GM18909 (cell line): ENCODE measurements at regions not wholly inside any gene's neighbourhood (a gene's known extent, or its start where the extent isn't known, plus 50 kb on each side); places are given as distances from the start of the nearest gene placed in this dataset.
A peak's percentile ranks its signal among the peaks of the same experiment; 100 is the strongest.

ENCODE experiments used
- ATAC-seq: cut with Tn5 transposase; IDR thresholded peaks from one replicate; pipeline ENCODE4 v1.9.1; 2021; ENCODE audit warnings: mild to moderate bottlenecking; ENCODE audit not compliant: unreplicated experiment, poor library complexity

DNA sequence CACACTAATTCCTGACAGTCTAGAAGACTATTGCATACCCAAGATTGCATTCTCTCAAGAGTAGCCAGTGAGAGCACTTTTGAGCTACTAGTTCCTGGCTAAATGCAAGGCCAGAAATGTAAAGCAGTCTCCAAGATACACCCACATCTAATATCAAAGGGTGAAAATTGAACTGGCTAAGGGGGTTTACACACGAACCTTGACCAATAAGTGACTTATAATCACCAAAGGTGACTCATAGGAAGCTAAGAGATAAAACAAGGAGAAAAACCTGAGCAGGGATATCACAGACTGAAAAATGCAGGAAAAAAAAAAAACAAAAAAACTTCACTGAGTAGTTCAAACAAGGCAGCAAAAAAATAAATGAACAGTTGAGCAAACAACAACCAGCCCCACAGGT, 172.2 kb upstream of the RRP15 start:
- no peak for ATAC-seq

DNA sequence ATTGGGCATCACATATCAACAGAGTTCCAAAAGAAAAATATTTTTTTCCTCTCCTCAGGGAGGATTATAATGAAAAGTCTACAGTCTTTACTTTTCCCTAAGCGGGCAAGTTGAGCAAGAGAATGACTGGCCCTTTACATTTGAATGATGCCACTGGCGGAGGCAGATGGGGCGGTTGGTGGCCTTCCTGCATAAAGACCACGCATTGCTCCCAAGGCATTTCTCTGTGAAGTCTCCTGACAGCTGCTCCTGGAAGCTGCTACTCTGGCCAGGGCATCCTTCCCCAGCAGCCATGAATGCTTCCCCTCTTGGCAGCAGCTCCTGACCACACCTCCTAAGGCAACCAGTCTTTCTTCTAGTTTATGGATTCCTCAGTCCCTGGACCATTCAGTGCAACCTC, 161.1 kb upstream of the RRP15 start:
- no peak for ATAC-seq

DNA sequence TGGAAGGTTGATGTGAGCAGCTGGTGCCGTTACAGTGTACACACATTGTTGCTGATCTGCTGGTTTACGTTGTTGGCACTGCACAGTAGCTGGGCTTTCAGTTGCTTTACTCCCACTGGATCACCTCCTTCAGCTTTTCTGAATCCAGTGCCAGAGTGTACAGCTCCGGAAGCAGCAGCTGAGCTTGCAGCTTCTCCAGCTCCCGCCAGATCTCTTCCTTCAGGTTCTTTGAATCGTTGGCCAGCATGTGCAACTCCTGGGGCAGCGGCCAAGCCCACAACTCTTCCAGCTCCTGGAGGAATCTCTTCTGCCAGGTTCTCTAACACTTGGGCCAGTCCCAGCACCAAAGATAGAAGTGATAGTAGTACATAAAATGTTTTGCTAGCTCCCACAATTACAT, 149.7 kb upstream of the RRP15 start:
- ATAC-seq: no peak

DNA sequence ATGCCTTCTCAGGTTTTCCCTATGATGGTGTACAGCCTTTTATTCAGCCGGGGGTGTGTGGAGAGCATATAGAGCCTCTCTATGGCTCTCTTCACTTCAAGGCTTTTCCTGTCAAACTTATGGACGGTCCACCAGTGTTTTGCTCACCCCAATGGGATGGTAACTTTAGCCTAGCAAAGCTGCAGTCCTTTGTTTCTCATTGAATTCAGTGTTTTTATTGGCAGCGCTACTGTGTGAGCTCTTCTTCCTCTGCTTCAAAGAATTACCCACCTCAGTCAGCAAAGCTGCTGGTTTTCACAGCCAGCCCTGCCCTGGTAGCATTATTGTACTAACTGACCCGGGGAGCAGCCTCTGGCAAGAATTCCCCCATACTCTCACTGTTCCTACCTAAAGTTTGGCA, 145.3 kb upstream of the RRP15 start:
- ATAC-seq: no peak

DNA sequence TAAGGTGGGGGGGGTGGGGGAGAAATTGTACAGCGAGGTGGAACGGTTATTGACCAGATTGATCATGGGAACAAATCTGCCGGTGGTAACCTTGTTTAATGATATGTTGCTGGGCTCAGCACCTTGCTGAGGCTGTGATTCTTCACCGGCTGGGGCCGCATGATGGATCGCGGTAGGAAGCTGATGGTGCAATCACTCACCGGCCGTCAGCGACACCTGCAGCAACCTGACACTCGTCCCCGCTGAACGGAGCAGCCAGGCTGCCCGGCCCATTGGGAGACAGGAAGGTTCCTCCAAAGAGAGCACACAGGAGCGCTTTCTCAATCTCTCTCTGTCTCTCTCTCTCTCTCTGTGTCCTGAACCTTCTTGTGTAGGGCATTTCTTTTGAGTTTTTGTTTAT, 128.5 kb upstream of the RRP15 start:
- no peak for ATAC-seq

DNA sequence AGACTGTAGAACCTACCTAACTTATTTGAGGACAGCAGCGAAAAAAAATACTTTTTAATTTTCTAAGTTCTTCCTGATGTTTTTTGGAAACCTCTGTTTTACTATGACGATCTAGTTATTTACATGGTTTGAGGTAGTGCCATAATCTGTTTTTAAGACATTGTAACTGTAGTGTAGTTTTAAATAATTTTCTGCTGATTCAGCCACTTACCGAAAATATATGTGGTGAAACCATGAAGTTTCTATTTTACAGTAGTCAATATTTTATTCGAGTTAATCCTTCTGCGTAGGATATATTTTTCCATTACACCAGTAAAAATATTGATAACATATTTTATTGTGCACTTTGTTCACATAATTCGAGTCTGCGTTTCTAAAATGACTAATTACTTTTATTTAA, 121.7 kb upstream of the RRP15 start:
- no peak for ATAC-seq

DNA sequence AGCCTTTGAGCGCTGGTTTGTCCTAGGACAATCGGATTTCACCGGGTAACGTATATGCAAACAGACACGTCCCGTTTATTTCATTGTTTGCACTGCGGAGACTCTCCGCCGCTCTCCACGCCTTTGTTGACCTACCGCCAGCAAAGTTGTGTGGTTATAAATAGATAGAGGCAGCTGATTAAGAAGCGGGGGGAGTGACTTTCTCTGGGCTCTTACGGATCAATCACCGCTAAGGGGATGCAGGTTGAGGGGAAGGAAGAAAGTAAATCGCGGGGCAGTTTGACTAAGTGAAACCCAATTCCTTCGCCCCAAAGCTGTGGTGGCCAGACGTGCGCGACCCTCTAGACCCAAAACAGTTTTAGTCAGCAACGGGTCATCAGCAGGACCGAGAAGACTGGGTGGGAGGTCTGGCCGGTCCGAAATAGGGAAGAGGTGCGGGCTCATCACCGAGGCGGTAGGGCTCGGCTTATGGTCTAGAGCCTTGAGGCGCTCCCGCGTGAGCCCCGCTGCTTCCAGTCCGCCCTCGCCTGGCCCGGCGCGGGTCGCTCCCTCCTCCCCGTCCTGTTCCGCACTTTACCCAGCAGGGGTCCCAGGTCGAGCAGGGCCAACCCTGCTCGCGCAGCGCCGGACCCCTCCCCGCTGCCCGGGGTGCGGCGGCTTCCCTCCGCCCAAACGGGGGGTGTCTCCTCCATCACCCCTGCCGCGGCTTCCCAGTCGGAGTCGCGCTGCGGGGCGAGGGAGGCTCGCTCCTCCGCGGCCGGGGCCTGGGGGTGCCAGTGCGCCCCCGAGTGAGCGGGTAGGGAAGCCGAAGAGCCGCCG, 120.8 kb upstream of the RRP15 start:
- peak; percentile 56 for ATAC-seq

DNA sequence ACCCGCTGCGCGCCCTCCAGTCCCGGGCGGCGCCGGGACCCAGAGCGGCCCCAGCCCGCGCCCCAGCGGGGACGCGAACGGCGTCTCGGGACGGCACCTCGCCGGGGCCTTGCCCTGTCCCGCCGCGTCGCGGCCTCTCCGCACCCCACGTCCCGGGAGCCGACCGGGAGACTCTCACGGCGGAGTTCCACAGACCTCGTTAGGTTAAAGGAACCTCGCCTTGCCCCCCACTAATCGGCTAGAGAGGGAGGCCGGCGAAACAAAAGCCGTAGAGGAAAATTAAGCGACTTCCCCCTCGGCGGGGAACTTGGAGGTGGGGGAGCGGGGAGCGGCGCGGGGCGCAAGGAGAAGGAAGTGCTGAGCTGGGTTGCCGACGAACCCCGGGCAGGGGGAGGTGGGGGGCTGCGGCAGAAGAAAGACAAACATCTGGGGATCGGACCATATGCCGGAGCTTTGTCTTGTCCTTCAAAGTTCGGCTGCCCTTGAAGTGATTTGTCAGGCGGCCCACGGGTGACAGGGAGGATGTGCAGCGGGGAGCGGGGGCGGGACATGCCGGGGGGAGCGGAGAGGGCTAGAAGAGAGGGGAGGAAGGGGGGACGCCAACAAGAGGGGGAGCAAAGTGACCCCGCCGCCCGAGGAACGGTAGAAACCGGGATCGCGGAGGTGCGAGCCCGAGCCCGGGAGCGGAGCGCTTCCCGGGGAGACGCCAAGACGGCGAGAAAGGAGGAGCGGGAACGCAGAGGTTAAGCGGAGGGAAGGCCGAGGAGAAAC, 120.0 kb upstream of the RRP15 start:
- peak; percentile 54 for ATAC-seq

DNA sequence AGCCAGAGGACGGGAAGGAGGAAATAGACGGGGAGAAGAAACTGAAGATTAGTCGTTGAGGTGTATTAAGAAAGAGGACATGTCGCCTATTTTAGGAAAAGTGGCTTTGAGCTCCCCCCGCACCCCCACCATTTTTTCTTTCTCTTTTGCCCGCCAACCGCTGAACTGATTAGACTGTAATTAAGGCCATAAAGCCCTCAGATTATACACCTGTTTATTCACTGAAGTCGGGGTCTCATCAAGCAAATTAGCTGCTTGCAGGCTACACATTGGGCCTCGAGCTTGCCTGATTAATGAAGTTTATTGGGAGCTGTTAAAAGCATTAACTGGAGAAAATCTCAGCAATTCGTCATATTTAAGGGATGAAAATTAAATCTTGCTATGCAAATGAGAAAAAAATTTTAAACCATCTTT, 119.4 kb upstream of the RRP15 start:
- ATAC-seq: no peak

DNA sequence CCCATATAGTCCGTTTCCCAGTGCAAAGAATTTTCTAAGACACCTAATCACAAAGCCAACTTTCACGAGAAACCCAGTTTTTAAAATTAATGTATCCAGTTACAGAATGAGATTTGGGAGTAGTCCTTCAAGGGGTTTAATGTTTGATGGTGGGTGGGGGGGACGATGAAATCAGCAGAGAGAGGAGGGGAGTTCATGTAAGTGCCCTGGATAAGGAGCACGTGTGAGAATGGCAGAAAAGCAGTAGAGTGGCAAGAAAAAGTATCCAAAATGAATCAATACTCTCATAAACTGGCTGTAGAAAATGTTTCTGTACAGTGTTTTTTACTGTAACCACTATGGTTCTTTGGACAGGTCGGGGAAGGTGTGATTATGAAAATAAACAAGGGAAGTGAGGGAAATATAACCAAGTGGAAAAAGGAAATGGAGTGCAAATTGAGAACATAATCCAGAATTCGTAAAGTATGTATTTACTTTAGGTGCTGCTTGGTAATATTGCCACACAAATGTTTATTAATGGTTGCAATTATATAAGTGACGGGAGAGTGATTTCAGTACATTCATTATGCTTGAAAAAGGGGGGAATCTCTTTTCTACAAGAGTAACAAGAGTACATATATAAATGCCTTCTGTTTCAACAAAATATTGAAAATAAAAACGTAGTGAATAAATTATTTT, 118.7 kb upstream of the RRP15 start:
- no peak for ATAC-seq

DNA sequence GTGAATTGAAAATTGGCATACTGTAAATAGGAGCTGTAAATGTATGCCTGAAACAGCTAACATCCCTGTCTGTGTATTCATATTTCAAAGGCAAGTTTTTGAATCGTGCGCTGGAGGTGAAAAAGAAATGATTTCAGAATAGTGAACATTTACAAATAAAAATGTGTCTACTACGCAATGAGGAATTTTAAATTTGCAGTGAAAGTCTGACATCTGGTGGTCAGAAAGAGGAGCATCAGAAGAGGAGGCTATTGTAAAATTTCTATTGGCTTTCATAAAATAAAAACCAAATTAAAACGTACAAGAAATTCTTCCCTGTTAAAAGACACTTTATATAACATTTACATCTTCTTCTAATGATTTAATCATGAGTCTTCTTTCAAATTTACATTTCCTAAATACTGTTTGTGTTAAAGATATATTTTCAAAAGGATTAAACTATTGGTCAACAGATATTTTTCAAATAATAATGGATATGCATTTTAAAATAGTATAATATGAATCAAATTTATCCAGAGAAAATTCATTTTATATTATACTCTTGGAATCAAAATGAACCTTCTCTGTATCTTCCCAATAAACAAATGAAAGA, 113.7 kb upstream of the RRP15 start:
- peak; percentile 52 for ATAC-seq

DNA sequence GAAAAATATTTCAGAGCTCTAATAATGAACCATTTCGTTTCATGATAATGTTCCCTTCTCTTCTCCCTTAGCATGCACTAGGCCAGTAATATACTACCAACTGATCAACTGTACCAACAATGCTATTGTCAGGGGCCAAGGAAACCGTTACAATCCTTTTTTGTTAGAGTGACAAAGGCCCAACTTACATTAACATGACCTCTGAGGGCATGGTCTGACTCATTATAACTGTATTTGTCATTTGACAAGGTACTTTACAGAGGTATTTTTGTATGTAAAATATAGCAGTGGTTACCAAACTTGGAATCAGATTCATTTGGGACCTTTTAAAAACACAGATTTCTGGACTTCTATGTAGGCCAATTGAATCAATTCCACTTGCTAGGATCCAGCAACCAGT, 102.6 kb upstream of the RRP15 start:
- ATAC-seq: no peak

DNA sequence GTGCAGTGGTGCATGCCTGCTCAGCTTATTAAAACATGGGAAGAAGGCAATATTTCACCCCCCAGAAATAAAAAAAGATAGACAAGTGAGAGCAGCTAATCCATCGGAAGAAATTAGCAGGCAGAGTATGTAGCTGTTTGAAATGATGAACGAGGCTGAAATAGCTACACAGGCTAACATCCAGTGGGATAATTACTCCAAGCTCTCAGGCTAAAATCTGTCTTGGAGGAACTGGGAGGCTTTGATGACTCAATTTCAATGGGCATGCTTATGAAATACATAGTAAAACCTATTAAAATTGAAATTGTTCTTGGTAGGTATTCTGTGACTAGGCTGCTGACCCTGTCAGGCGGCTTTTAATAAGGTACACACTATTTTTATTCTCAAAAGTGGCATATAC, 84.1 kb upstream of the RRP15 start:
- ATAC-seq: no peak

DNA sequence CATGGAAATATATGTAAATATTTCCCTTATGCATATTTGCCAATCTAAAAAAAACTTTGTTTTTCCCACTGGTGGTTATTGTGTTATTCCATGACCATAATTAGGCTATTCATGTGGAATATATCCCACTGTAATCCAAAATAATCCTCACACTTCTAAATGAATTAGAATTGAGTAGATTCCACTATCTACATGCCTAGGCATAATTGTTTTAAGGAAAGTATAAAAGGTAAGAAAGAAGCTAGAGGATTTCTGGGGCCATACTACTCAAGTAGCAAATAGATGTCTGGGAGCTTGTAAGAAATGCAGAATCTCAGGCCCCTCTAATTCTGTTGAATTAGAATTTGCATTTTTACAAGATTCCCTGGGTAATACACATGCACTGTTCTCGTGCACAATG, 83.5 kb upstream of the RRP15 start:
- no peak for ATAC-seq

DNA sequence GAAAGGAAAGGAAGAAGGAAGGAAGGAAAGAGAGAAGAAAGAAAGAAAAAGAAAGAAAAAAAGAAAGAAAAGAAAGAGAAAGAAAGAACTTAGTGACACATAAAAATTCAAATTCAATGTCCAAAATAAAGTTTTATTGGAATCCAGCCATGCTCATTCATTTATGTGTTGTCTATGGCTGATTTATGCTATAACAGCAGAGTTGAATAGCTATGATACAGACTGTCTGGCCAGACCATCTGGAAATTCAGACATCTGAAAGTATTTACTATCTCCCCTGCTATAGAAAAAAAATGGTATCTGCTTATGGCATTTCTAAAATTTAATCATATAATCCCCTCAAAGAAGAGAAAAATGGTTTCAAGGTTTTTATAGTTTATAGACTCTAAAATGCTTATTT, 79.4 kb upstream of the RRP15 start:
- no peak for ATAC-seq

DNA sequence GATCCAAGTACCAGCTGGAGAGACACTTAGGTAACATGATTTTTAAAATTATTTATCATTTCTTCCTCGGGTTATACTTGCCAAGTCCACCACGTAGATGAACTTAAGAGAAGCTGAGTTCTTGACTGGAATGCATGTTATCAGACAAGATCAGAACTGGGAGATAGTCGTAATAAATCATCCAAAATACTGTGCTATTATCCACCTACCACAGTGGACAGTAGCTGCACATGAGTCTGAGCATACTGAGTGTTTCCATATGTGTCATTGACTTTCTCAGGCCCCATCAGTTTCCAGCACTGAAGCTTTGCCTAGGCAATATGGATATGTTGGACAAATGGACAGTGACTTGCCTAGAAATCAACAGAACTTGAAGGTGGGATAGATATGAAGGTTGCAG, 77.9 kb upstream of the RRP15 start:
- ATAC-seq: no peak

DNA sequence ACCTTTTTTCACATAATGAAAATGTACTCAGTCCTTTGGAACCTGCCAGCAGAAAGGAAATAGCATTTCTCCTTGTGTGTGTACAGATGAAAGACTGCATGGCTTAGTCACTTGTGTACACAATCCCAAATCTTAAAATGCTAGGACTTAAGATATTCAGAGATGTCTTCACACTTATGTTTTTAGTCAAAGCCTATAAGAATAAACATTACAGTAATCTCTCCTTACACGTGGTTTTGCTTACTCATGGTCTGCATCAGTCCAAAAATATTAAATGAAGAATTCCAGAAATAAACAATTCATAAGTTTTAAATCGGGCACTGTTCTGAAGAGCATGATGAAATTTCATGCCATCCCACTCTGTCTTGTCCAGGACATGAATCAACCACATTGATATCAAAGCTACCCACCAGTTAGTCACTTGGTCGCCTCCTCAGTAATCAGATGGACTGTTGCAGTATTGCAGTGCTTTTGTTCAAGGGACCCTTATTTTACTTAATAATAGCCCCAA, 75.7 kb upstream of the RRP15 start:
- no peak for ATAC-seq

DNA sequence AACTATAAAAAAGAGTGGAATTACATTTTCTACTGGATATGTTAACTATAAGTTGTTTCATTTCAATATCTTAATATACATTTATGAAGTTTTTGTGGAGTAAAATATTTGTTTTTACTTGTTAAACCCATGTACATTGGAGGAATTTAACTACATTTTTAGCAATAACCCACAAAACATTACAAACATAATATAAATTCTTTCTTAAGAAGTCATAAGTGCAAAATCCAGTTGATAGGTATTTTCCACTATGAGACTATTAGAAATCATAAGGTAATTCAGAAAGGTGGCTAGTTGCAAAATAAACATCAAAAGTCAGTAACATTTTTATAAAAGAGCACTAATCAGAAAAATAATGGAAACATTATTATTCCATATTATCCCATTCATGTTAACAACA, 73.9 kb upstream of the RRP15 start:
- ATAC-seq: no peak

DNA sequence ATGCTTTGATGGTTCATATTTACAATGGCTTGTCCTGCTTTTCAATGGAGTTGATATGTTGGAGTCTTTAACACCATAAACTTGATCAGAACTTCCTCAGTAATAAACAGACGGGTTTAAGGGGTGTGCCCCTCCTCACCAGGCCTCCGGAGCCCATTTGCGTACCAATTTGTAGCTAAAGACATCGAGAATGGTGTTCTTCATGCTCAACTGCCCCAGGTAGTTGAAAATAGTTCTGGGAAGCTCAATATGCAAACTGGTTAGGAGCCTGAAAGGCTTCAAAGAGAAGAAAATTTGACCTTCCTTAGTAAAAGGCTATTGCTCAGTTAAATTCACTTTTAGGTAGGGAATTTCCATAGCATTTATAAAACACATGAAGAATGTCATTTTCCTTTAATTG, 68.1 kb upstream of the RRP15 start:
- ATAC-seq: no peak

DNA sequence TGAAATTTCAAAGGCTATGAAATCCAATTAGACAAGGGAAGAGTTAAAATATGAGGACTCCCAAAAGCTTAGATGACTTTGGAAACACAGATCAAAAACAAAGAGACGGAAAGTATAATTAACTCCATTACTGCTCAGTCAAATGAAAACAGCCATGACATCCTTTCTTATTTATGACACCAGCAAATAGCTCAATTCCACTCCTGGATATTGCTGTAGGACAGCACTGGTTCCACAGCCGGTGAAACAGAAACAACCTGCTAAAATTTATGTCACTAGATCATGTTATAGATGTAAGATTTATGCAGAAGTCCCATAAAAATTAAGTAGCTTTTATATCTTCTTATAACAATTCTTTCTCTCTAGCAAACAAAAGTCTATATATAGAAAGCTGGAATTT, 65.6 kb upstream of the RRP15 start:
- no peak for ATAC-seq

DNA sequence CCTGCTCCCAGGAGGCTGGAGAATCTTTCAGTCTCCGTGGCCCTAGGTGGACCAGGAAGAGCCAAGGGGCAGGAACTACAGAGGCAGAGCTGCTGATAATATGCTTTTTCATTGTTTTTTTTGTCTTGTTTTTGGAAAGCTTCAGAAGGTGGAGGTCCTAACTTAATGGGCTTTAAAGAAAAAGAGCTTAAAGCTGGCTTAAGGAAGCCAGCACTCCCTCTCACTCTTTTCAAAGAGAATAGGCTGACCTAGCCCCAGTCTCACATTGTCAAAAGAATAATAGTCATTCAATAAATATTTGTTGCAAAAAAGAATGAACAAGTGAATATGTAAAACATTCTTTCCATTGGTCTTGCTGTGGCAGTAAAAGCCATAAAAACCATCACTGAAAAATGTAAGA, 61.0 kb upstream of the RRP15 start:
- no peak for ATAC-seq
